ENCODE measurements at regions not wholly inside any gene's neighbourhood (a gene's known extent, or its start where the extent isn't known, plus 50 kb on each side); places are given as distances from the start of the nearest gene placed in this dataset.
A peak's percentile ranks its signal among the peaks of the same experiment; 100 is the strongest.

DNA sequence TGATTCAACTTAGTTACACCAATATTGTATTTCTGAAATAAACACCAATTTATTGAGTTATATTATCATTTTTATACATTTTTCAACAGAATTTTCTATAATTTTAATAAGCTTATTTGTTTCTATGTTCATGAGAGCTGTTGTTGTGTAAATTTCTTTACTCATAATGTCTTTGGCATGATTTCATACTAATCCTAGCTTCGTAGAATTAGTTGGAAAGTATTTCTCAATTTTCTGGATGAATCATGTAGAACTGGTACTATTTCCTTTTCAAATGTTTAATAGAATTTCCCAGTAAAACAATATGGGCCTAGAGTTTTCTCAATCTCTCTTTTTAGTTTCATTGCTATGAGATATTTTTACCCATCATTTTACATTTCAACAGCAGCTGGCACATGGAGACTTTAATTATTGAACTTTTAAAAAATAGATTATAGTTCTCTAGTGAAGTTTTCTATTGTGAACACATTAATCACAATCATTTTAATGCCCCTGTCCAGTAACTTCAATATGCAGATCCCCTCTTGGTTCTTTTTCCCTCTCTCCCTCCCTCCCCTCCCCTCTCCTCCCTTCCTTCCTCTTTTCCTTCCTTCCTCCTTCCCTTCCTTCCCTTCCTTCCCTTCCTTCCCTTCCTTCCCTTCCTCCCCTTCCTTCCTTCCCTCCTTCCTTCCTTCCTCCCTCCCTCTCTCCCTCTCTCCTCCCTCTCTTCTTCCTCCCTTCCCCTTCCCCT is 1357.1 kb downstream of the ZPLD1 start:
- no peak overlapping the region for H3K9ac ChIP-seq (ENCODE audit: low read length)
- no peaks in the 10 kb centered on the region for H3K27me3 ChIP-seq (ENCODE audit: insufficient read depth, low read depth, low read length)
- no peaks in the 10 kb centered on the region for H3K36me3 ChIP-seq (ENCODE audit: insufficient read depth, low read length)
- H3K4me3 ChIP-seq (ENCODE audit: low read length) = no peak overlapping the region
- H3K4me2 ChIP-seq (ENCODE audit: low read length) = no peak overlapping the region
- H3K27ac ChIP-seq (ENCODE audit: low read length) = no peak overlapping the region
- TF ChIP-seq, protein P1, sequence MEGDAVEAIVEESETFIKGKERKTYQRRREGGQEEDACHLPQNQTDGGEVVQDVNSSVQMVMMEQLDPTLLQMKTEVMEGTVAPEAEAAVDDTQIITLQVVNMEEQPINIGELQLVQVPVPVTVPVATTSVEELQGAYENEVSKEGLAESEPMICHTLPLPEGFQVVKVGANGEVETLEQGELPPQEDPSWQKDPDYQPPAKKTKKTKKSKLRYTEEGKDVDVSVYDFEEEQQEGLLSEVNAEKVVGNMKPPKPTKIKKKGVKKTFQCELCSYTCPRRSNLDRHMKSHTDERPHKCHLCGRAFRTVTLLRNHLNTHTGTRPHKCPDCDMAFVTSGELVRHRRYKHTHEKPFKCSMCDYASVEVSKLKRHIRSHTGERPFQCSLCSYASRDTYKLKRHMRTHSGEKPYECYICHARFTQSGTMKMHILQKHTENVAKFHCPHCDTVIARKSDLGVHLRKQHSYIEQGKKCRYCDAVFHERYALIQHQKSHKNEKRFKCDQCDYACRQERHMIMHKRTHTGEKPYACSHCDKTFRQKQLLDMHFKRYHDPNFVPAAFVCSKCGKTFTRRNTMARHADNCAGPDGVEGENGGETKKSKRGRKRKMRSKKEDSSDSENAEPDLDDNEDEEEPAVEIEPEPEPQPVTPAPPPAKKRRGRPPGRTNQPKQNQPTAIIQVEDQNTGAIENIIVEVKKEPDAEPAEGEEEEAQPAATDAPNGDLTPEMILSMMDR (IDR thresholded peaks at IDR 0.05; ENCODE audit: poor library complexity, severe bottlenecking) = no peak
- TF ChIP-seq MXI1 (conservative IDR thresholded peaks at IDR 0.05; ENCODE audit: poor library complexity, severe bottlenecking) = no peak
- no peak for TF ChIP-seq SMC3 (conservative IDR thresholded peaks at IDR 0.05; ENCODE audit: poor library complexity)
- TF ChIP-seq TAF1 (IDR thresholded peaks at IDR 0.05; ENCODE audit: low read depth) = no peak
- TF ChIP-seq, protein P2, sequence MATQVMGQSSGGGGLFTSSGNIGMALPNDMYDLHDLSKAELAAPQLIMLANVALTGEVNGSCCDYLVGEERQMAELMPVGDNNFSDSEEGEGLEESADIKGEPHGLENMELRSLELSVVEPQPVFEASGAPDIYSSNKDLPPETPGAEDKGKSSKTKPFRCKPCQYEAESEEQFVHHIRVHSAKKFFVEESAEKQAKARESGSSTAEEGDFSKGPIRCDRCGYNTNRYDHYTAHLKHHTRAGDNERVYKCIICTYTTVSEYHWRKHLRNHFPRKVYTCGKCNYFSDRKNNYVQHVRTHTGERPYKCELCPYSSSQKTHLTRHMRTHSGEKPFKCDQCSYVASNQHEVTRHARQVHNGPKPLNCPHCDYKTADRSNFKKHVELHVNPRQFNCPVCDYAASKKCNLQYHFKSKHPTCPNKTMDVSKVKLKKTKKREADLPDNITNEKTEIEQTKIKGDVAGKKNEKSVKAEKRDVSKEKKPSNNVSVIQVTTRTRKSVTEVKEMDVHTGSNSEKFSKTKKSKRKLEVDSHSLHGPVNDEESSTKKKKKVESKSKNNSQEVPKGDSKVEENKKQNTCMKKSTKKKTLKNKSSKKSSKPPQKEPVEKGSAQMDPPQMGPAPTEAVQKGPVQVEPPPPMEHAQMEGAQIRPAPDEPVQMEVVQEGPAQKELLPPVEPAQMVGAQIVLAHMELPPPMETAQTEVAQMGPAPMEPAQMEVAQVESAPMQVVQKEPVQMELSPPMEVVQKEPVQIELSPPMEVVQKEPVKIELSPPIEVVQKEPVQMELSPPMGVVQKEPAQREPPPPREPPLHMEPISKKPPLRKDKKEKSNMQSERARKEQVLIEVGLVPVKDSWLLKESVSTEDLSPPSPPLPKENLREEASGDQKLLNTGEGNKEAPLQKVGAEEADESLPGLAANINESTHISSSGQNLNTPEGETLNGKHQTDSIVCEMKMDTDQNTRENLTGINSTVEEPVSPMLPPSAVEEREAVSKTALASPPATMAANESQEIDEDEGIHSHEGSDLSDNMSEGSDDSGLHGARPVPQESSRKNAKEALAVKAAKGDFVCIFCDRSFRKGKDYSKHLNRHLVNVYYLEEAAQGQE (IDR thresholded peaks at IDR 0.05; ENCODE audit: borderline replicate concordance) = no peak
- no peak for TF ChIP-seq POLR2AphosphoS5 (IDR thresholded peaks at IDR 0.05)
- no peak for TF ChIP-seq EZH2 (IDR thresholded peaks at IDR 0.05; ENCODE audit: borderline replicate concordance, insufficient read depth, low read length, poor library complexity, severe bottlenecking)
- TF ChIP-seq EP300 (conservative IDR thresholded peaks at IDR 0.05; ENCODE audit: poor library complexity, severe bottlenecking) = no peak
- no peak for TF ChIP-seq RAD21 (conservative IDR thresholded peaks at IDR 0.05)
- H3K9me3 ChIP-seq (ENCODE audit: low read length) = no peaks in the 10 kb centered on the region
- no peak overlapping the region for H2AFZ ChIP-seq (ENCODE audit: low read depth, low read length)
- no peaks in the 10 kb centered on the region for H3F3A ChIP-seq (ENCODE audit: insufficient read depth, low read length, poor library complexity, severe bottlenecking)
- no peaks in the 10 kb centered on the region for H4K20me1 ChIP-seq (ENCODE audit: insufficient read depth)
- no peaks in the 10 kb centered on the region for H3K79me2 ChIP-seq (replicated peaks; ENCODE audit: insufficient read depth, low read length)
- no peaks in the 10 kb centered on the region for H3K9me2 ChIP-seq (ENCODE audit: insufficient read depth, low read length)

GRCh38 chr3:103794656-103795055 is 1359.8 kb downstream of the ZPLD1 start:
- Histone ChIP-seq H3K9me3 (ENCODE audit: low read length) (no peaks in the 10 kb centered on the region), H3K36me3 (ENCODE audit: insufficient read depth, low read length) (no peaks in the 10 kb centered on the region), H4K20me1 (ENCODE audit: insufficient read depth) (no peaks in the 10 kb centered on the region), H3K9me2 (ENCODE audit: insufficient read depth, low read length) (no peaks in the 10 kb centered on the region), H3K27me3 (ENCODE audit: insufficient read depth, low read depth, low read length) (no peaks in the 10 kb centered on the region), H3K4me3 (ENCODE audit: low read length) (no peak overlapping the region), H2AFZ (ENCODE audit: low read depth, low read length) (no peak overlapping the region), H3K4me2 (ENCODE audit: low read length) (no peak overlapping the region), H3K27ac (ENCODE audit: low read length) (no peak overlapping the region), H3K79me2 (replicated peaks; ENCODE audit: insufficient read depth, low read length) (no peaks in the 10 kb centered on the region), H3K9ac (ENCODE audit: low read length) (no peak overlapping the region), H3F3A (ENCODE audit: insufficient read depth, low read length, poor library complexity, severe bottlenecking) (no peaks in the 10 kb centered on the region)
- TF ChIP-seq SMC3 (conservative IDR thresholded peaks at IDR 0.05; ENCODE audit: poor library complexity) (peak; percentile 56), RAD21 (conservative IDR thresholded peaks at IDR 0.05) (peak; percentile 47), POLR2AphosphoS5 (IDR thresholded peaks at IDR 0.05) (no peak)
- TF ChIP-seq, protein P1 (IDR thresholded peaks at IDR 0.05; ENCODE audit: poor library complexity, severe bottlenecking) = peak; percentile 51
